ENCODE measurements at regions not wholly inside any gene's neighbourhood (a gene's known extent, or its start where the extent isn't known, plus 50 kb on each side); places are given as distances from the start of the nearest gene placed in this dataset.

DNA sequence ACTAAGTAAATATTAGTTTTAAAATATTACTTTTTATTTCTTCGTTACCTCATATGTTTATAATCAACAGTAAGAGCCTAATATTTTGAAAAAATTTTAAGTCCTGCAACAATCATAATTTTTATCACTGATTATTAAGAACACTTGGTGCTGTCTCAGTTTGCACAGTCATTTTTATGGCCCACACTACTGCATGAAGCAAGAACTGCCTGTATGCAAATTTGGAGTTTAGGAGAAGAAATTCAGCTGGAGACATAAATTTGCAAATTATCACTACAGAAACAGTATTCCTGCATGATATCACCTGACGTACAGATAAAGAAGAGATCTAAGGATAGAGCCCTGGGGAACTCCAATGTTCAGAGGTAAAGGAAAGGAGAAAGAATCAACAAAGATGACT lies 144.1 kb upstream of the RBBP8 start:
- TF ChIP-seq POLR2A (IDR thresholded peaks at IDR 0.05) (no peak), CTCF (IDR thresholded peaks at IDR 0.05) (no peak), POLR2AphosphoS5 (IDR thresholded peaks at IDR 0.05) (no peak)

Measured in prostate gland (tissue), 2 donors.